ENCODE measurements at regions not wholly inside any gene's neighbourhood (a gene's known extent, or its start where the extent isn't known, plus 50 kb on each side); places are given as distances from the start of the nearest gene placed in this dataset.
"Not testable (repeated sequence)": the region's sequence is repeated elsewhere in the genome, so short reads cannot be mapped to it uniquely, and the experiment has no call there.

GRCh38 chr15:20301471-20302081 is 240.0 kb downstream of the GOLGA6L6 start:
- not testable (repeated sequence) for TF ChIP-seq CTCF (IDR thresholded peaks at IDR 0.05; ENCODE audit: poor library complexity, severe bottlenecking); POLR2AphosphoS5 (IDR thresholded peaks at IDR 0.05); TAF1 (IDR thresholded peaks at IDR 0.05; ENCODE audit: low read depth); EP300 (conservative IDR thresholded peaks at IDR 0.05; ENCODE audit: poor library complexity, severe bottlenecking); EZH2 (IDR thresholded peaks at IDR 0.05; ENCODE audit: borderline replicate concordance, insufficient read depth, low read length, poor library complexity, severe bottlenecking); REST (IDR thresholded peaks at IDR 0.05; ENCODE audit: borderline replicate concordance); RAD21 (conservative IDR thresholded peaks at IDR 0.05); SMC3 (conservative IDR thresholded peaks at IDR 0.05; ENCODE audit: poor library complexity); MXI1 (conservative IDR thresholded peaks at IDR 0.05; ENCODE audit: poor library complexity, severe bottlenecking)

All from neural cell (in vitro differentiated cells).